GM18870 (cell line): ENCODE measurements at regions not wholly inside any gene's neighbourhood (a gene's known extent, or its start where the extent isn't known, plus 50 kb on each side); places are given as distances from the start of the nearest gene placed in this dataset.

Experiments used
- ATAC-seq: cut with Tn5 transposase; IDR thresholded peaks from one replicate; pipeline ENCODE4 v1.9.1; 2021; ENCODE audit warnings: moderate library complexity; ENCODE audit not compliant: unreplicated experiment

- no peak for ATAC-seq
These were observed 52.8 kb downstream of the SOX2 start for GRCh38 chr3:181764544-181764943.

DNA sequence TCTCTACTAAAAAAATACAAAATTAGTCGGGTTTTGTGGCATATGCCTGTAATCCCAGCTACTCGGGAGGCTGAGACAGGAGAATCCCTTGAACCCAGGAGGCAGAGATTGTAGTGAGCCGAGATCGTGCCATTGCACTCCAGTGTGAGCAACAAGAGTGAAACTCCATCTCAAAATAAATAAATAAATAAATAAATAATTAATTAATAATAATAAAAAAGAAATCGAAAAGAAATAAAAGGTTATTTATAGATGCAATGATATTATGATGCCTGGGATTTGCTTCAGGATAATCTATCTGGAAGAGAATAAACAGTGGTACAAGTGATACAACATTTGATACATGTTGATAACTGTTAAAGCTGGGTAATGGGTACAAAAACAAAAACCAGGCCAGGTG, 58.6 kb downstream of the SOX2 start:
- no peak for ATAC-seq

DNA sequence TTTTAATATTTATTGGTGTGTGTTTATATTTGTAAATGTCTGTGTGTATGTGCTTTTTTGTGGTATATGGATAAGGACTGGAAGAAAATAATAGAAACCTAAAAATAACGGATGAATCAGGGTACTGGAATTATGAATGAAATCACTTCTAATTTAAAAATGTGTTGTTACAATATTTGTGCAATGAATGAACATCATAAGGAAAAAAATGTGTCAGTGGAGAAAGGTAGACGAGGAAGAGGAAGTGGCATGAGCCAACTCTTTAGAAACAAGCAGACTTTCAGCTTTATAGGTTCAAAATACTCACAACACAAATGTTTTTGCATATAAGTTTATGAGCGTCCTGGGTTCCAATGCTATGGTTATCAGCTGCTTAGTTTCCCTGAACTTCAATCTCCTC, 59.4 kb downstream of the SOX2 start:
- ATAC-seq, result no peak

DNA sequence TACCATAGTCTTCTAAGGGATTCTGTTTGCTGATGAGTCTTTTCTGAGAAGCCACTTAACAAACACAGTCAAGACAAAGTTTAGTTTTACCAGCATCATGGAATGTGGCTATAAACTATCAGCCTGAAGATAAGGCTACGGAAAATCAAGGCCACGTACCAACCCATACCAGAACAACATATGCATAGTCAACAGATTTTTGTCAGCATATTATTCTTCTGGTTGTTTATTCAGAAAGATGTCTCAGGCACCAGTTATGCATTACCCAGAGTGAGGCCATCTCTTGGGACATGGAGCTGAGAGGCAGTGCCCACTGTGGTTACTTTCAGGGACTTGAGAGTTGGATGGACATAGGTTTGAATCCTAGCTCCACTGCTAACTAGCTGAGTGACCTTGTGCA, 60.4 kb downstream of the SOX2 start:
- no peak for ATAC-seq

GRCh38 chr3:181773921-181774320, 62.2 kb downstream of the SOX2 start:
- no peak for ATAC-seq

- no peak for ATAC-seq
These were observed 70.7 kb downstream of the SOX2 start for GRCh38 chr3:181782306-181782954.

DNA sequence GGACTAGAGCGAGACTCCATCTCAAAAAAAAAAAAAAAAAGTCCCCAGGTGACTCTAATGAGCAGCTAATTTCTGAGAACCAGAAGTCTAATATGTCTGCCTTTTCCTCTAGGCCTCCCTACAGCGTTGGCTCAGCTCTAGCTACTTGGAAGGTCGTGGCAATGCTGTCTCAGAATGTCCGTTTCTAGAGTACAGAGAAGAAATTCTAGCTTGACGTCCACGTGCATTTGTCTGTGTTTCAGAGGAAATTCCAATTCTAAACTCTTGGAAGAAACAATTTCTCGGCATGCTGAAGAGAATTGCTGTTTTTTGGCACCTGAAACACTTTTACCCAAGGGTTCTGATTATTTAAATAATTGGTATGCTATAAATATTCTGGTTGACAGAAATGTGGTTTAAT, 78.8 kb downstream of the SOX2 start:
- no peak for ATAC-seq

DNA sequence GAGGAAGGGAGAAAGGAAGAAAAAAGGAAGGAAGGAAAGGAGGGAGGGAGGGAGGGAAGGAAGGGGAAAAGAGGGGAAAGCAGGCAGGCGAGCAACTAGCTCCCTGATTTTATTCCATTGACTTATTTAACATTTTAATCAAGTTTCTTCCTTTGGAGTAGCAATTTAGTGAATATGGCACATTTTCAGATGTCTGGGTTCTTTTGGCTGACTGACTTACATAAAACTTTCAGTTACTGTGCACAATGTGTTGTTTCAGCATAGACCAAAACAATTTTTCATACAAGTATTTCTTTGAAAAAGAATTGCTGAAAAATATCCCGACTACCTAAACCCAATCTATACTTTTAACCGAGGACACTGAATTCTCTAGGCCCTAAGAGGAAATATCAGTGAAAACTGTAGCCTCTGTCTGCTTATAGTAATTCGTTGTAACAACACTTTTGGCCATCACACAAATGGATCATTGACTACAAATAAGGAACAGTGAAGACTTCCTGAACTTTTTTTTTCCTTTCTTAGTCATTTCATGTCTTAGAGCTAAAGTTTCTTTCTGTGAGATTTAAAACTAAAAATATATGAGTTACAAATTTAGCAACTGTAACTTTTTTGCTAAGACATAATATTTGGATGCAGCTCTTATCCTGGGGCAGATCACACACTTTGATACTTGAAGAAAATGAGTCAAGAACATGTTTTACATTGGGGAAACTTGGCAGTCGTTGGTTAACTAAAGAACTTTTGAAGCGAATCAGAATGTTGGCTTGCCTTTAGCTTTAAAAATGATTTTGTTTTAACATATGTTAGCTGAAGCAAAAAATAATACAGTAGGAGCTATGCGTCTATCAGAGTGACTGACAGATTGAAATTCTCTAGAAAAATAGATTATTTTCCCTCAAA, 79.6 kb downstream of the SOX2 start:
- no peak for ATAC-seq

DNA sequence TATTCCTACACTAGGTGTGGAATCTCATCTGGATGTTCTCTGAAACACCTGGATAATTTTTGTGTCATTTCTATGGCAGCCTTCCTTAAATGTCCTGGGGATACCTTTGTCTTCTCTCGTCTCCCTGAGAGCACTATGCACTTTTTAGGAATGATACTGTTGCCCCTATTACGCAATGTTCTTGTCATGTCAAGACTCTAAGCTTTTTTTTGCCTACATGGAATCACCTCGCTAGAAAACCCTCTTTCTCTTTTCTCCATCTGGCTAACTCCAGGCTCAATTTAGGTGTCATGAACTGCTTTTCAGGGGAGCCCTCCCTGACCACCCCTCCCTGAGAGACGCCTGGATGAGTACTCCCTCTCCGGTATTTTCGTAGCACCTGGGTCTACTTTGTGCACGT, 81.3 kb downstream of the SOX2 start:
- ATAC-seq, result no peak

- no peak for ATAC-seq
These were observed 82.5 kb downstream of the SOX2 start for GRCh38 chr3:181794011-181794790.

GRCh38 chr3:181796641-181797040, 84.9 kb downstream of the SOX2 start:
- no peak for ATAC-seq

DNA sequence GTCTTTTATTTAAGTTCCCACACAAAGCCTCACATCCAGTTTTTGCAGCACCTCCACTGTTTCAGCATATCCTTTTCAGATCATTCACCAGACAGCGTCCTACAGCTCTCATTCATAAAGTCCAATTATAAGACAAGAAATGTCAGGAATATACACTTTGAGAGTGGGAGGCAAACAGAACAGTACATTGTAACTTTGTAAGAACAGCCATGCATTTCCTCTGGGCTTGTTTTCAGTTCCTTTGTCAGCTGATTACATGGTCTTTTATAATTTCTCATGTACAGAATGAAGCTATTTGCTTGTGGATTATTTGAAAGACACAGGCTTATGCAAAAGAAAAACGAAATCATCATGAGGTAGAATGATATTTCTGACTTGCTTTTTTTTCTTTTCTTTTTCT, 85.7 kb downstream of the SOX2 start:
- ATAC-seq, result no peak

GRCh38 chr3:181805703-181806102, 94.0 kb downstream of the SOX2 start:
- no peak for ATAC-seq

DNA sequence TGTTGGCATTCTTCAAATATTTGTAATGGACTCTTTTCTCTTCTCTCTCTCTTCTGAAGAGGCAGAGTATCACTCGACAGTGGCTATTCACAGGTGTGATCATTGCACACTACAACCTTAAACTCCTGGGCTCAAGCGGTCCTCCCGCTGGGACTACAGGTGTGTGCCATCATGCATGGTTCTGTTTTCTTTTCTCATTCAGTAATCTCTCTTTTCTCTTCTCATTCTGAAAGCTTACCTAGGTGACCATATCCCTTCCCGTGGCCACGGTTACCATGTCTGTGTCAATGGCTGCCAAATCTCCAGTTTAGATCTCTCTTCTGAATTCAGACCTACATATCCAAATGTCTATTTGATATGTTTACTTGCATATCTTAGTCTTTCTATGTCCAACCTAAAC, 96.3 kb downstream of the SOX2 start:
- ATAC-seq, result no peak

DNA sequence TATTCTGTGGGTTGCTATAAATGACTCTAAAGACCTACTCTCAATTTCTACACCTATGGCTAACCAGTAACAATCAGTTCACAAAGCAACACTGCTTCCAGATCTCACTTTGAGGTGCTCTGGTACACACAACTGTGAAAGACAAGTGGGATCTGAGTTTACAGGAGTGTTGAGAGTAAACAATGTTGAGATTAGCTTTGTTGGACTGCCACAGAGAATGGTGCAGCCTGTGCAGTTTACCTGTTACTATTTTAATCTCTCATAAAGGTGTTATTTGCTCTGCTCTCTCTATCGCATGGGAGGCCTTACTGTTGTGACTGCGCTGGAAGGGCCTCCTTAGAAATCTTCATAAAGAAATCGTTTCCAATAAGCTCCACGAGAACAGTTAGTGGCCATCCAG, 112.0 kb downstream of the SOX2 start:
- ATAC-seq, result no peak

- ATAC-seq, result no peak
These were observed 113.2 kb downstream of the SOX2 start for GRCh38 chr3:181824961-181825360.

DNA sequence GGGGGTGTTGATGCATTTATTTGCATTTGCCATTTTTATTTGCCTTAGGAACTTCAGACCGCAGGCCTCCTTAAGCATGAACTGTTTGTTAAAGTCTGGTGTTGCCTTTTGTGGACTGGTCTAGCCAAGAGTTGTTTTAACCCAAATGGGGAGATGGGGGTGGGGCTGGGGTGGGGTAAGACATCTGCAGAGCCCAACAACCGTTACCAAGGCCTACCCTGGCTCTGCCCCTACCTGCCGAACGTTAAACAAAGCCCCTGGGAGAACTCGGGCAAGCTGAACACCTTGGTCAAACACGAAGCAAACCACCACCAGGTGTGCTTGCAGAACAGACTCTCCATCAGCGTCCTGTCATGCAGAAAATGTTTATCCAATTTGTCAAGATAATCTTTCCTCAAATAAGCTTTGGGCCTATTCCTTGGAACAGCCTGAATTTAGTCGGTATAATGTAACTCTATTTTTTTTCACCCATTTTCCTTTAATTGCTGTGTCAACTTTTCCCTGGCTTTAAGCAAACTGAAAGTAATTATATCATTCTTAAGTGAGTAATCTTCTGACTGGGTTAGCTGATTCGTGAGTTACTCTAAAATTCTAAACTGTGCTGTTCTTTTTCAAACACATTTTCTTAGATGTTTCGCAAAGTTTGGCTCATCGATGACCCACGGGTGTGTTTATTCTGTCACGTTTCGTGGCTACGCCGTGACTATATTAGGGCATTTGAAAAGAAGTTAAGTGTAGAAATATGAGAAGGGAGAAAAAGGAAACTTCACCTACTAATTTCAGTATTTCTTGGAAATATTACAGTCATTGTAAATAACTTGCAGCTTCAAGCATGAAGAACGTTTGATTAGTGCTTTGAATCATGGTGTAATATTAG, 127.6 kb downstream of the SOX2 start:
- no peak for ATAC-seq

GRCh38 chr3:181839916-181840297, 128.2 kb downstream of the SOX2 start:
- no peak for ATAC-seq

GRCh38 chr3:181844211-181844610, 132.5 kb downstream of the SOX2 start:
- ATAC-seq, result no peak

- ATAC-seq, result no peak
These were observed 135.6 kb downstream of the SOX2 start for GRCh38 chr3:181847276-181847675.

GRCh38 chr3:181851063-181851462, 139.3 kb downstream of the SOX2 start:
- no peak for ATAC-seq
